ENCODE measurements at regions not wholly inside any gene's neighbourhood (a gene's known extent, or its start where the extent isn't known, plus 50 kb on each side); places are given as distances from the start of the nearest gene placed in this dataset.

- DNase-seq, result no peak
Observed at GRCh38 chr4:28913466-28913865, 1806.7 kb upstream of the PCDH7 start.

GRCh38 chr4:28916585-28916984, 1803.6 kb upstream of the PCDH7 start:
- no peak for DNase-seq

DNA sequence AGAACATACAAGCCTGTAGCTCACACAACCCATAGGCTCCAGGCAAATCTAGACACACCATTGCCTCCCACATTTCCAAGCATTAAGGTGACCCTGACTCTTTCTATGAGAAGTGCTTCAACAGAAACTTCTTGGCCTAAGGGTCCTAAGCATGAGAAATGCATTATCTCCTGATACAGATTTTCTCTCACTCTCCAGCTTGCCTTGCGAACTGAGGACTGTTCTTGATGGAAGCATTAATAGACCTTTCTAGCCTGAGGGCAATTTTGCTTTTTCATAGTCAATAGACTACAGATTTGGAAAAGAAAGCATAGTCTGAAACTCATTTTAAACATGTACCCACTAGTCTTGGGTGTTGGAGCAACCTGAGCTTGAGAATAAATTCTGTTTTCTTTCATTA, 1801.3 kb upstream of the PCDH7 start:
- no peak for DNase-seq

- no peak for DNase-seq
Observed at GRCh38 chr4:28921886-28922285, 1798.3 kb upstream of the PCDH7 start.

- no peak for DNase-seq
Observed at GRCh38 chr4:28926156-28926555, 1794.0 kb upstream of the PCDH7 start.

DNA sequence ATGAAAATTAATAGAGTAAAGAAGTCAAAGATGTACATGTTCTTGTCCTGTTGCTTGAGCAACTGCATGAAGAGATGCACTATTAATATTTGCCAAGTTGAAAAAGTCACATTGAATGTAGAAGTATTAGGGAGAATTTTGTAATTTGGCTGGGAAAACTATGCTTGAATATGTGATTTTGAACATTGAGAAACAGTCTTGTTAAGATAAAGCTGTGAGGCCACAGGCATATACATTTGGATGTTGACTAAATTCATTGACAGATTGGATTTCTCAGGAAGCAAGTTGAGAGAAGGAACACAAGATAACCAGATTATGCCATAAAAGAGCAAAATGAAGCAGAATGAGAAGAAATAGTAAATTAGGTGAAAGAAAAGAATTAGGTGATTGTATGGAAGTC, 1777.5 kb upstream of the PCDH7 start:
- DNase-seq, result no peak

DNA sequence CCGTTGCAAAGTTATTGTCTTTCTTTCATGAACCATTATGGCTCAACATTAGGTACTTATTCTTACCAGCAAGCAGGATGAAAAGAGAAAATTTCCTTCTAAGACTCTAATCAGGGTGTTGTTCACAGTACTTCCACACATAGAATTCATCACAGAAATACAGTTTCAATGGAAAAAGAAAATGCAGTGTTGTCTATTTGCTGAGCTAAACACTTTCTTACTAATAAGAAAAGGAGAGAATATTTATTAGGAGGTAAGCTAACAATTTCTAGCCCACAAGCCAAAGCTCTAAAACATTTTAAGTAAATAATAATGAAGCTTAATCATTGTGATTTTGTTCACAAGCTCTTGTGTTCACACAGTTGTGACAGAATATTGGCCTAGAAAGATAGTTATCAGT, 1772.8 kb upstream of the PCDH7 start:
- no peak for DNase-seq

GRCh38 chr4:28948501-28948900, 1771.7 kb upstream of the PCDH7 start:
- no peak for DNase-seq

- DNase-seq, result no peak
Observed at GRCh38 chr4:28966982-28967381, 1753.2 kb upstream of the PCDH7 start.

DNA sequence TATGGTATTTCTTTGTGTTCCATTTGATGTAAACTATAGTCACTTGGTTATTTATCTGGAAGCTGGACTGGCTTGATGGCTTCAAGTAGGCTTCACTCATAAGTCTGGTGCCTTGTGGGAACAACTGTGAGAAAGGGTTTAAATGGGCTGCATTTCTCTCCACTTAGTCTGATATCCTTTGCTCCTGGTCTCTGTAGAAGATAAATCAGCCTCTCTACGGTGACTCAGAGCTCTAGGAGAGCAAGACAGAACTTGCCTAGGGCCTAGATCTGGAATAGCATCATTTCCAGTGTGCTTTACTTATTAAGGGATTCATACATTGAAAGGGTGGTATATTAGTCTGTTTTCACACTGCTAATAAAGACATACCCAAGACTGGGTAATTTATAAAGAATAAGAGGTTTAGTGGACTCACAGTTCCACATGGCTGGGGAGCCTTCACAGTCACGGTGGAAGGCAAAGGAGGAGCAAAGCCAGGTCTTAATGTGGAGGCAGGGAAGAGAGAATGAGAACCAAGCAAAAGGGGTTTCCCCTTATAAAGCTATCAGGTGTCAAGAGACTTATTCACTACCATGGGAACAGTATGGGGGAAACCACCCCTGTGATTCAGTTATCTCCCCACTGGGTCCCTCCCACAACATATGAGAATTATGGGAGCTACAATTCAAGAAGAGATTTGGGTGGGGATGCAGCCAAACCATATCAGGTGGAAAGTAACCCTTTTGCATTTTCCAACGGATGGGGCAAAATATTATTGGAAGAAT, 1746.4 kb upstream of the PCDH7 start:
- no peak for DNase-seq

GRCh38 chr4:28976369-28976768, 1743.8 kb upstream of the PCDH7 start:
- no peak for DNase-seq

GRCh38 chr4:29002151-29002550, 1718.0 kb upstream of the PCDH7 start:
- DNase-seq, result no peak

DNA sequence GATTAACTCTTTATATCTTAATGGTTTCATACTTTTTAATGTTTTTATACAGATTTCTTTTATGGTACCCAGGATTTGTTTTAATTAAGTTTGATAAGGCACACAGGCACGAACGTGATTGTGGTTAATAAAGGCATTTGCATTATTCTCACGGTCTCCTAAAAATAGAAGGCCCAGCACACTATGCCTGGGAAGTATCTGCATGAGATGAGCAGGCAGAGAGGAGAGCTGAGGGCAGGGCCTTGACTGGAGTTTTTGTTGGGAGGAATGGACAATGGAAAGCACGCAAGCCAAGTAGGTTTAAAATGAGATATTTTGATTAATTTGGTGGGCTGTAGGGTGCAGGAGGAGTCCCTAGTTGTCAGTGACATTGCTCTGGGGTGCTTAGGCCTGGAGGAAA, 1714.3 kb upstream of the PCDH7 start:
- DNase-seq, result no peak

DNA sequence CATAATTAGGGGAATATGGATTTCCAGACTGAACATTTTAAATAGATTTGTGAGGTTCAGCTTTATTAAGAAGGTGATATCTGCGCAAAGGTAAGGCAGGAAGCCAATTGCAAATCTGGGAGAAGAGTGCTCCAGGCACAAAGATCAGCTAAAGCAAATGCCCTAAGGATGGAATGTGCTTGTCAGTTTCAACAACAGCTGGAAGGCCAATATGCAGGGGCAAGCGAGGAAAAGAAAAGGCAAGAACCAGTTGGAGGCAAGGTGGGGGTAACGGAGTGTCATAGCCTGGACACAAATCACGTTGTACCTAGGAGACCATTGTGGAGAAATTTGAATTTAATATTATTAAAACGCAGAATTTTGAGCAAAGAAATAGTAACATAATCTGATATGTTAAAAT, 1710.3 kb upstream of the PCDH7 start:
- DNase-seq, result no peak

- no peak for DNase-seq
Observed at GRCh38 chr4:29013341-29013740, 1706.8 kb upstream of the PCDH7 start.

DNA sequence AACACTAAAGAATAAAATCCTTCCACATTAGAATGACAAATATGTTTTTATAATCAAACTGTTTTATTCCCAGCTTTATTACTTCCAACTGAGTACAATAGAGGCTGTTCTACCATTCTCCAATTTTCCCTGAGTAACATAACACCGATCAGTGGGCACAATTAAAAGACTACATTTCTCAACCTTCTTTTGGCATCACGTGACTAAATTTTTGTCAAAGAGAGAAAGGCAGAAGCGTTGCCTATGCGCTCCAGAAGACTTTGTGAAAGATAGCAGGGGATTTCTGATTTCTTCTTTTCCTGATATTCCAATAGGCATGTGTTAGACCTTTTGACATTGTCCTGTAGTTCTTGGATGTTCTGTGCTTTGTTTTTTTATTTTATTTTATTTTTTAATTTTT, 1705.6 kb upstream of the PCDH7 start:
- DNase-seq, result no peak

GRCh38 chr4:29033703-29034102, 1686.5 kb upstream of the PCDH7 start:
- no peak for DNase-seq

DNA sequence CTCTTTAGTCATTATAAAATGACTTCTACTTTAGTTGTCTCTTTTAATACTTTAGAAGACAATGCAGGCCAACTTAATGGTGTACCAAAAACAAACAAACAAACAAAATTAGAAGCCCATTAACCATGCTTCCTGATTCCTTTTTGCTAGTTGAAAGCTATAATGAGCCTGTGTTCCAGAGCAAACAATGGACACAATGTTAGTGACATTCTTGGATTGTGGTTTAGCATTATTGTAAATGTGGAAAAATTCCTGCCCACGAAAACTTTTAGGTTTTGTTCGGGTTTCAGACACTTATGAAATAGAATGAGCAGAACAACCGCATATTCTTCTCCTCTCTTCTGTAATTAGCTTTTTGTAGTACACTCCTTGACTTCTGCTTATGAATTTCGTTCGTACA, 1682.7 kb upstream of the PCDH7 start:
- DNase-seq, result no peak

GRCh38 chr4:29043411-29043810, 1676.8 kb upstream of the PCDH7 start:
- DNase-seq, result no peak

- DNase-seq, result no peak
Observed at GRCh38 chr4:29046186-29046585, 1674.0 kb upstream of the PCDH7 start.

GRCh38 chr4:29046781-29047180, 1673.4 kb upstream of the PCDH7 start:
- DNase-seq, result no peak

- no peak for DNase-seq
Observed at GRCh38 chr4:29047341-29048041, 1672.7 kb upstream of the PCDH7 start.

GRCh38 chr4:29051381-29051965, 1668.7 kb upstream of the PCDH7 start:
- DNase-seq, result no peak

DNA sequence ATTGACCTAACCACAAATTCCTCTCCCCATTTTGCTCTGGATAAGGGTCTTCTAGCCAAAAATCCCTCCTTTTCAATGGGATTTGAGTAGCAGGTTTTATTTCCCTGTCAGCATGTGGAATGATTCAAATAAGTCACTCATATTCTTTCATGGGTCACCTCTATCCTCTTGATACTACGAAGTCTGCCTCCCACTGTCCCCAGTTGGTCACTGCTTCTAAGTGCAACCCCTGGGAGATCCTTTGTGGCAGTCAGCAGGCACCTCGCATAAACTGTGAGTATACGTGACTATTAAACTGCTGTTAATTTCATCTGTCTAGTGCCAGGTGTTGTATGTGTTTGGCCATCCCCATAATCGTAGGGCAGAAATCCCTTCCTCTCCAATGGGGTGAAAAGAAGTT, 1667.9 kb upstream of the PCDH7 start:
- DNase-seq, result no peak
